HG02759 (cell line): ENCODE measurements at regions not wholly inside any gene's neighbourhood (a gene's known extent, or its start where the extent isn't known, plus 50 kb on each side); places are given as distances from the start of the nearest gene placed in this dataset.

Experiments used
- ATAC-seq: cut with Tn5 transposase; IDR thresholded peaks from one replicate; pipeline ENCODE4 v1.9.1; 2021; ENCODE audit warnings: mild to moderate bottlenecking, moderate library complexity; ENCODE audit not compliant: unreplicated experiment

GRCh38 chr10:29395409-29395808 is 106.5 kb downstream of the LYZL1 start:
- ATAC-seq = no peak

- no peak for ATAC-seq
Measured at GRCh38 chr10:29397221-29397620, 108.4 kb downstream of the LYZL1 start.

- no peak for ATAC-seq
Measured at GRCh38 chr10:29403208-29403607, 114.3 kb downstream of the LYZL1 start.

- ATAC-seq = no peak
Measured at GRCh38 chr10:29407280-29407858, 118.5 kb downstream of the LYZL1 start.
